SK-N-SH (cell line): ENCODE measurements at regions not wholly inside any gene's neighbourhood (a gene's known extent, or its start where the extent isn't known, plus 50 kb on each side); places are given as distances from the start of the nearest gene placed in this dataset.

Experiments used
- CTCF ChIA-PET: fragments of 300-600, 350-600 bp; formaldehyde crosslinking; extraction: SDS; loops from one replicate; lab custom pipeline; 2021; lab: Yijun Ruan, JAX
- POLR2A ChIA-PET: fragments of 350-600 bp; sonication (Branson Sonifier 250); formaldehyde crosslinking; extraction: SDS; loops from one replicate; lab custom pipeline; 2020; ENCODE audit warnings: antibody characterized with exemption, inconsistent platforms; lab: Yijun Ruan, JAX
- DNase-seq: peaks from one replicate; pipeline ENCODE4 v3.0.0; 2012
- H2AFZ ChIP-seq: fragments of 200-600 bp; sonication (generic); 2 replicates; pipeline ENCODE4 v1.8.1; 2016; ENCODE audit warnings: antibody characterized with exemption, mild to moderate bottlenecking, low read depth
- H3F3A ChIP-seq: fragments of 200-600 bp; sonication (generic); replicated peaks from 2 replicates; pipeline ENCODE3; 2016; ENCODE audit warnings: antibody characterized with exemption, mild to moderate bottlenecking; ENCODE audit not compliant: insufficient read depth
- H3K27ac ChIP-seq, 2 experiments: fragments of 200-500 bp in 1 of 2; fragments of 200-600 bp in 1 of 2; sonication (Bioruptor generic) in 1 of 2; sonication (generic), shearing (Covaris generic) in 1 of 2; 2 replicates each; pipeline versions ENCODE4 v1.5.1 to v1.6.1; 2014 to 2016; ENCODE audit warnings: low read depth in 2 of 2, inconsistent platforms in 1 of 2, low read length in 1 of 2, mild to moderate bottlenecking in 1 of 2, mixed read lengths in 1 of 2
- H3K27me3 ChIP-seq: fragments of 200-600 bp; sonication (generic), shearing (Covaris generic); 2 replicates; pipeline ENCODE4 v1.6.1; 2016; ENCODE audit warnings: mixed run types; ENCODE audit not compliant: insufficient read depth
- H3K36me3 ChIP-seq, 2 experiments: fragments of 200-500 bp in 1 of 2; fragments of 200-600 bp in 1 of 2; sonication (Bioruptor generic) in 1 of 2; sonication (generic) in 1 of 2; replicated peaks in 1 of 2; 2 replicates each; pipeline versions ENCODE3 to v1.5.1; 2014 to 2016; ENCODE audit warnings: low read length in 1 of 2, mild to moderate bottlenecking in 1 of 2; ENCODE audit not compliant: insufficient read depth in 2 of 2, control insufficient read depth in 1 of 2
- H3K4me1 ChIP-seq, 2 experiments: fragments of 200-500 bp in 1 of 2; fragments of 200-600 bp in 1 of 2; sonication (Bioruptor generic) in 1 of 2; sonication (generic), shearing (Covaris generic) in 1 of 2; 2 replicates each; pipeline versions ENCODE4 v1.5.1 to v1.6.1; 2014 to 2016; ENCODE audit warnings: low read depth in 1 of 2, low read length in 1 of 2, mixed run types in 1 of 2; ENCODE audit not compliant: insufficient read depth in 2 of 2, control insufficient read depth in 1 of 2
- H3K4me2 ChIP-seq: fragments of 200-600 bp; sonication (generic), shearing (Covaris generic); 2 replicates; pipeline ENCODE4 v1.6.1; 2017; ENCODE audit warnings: mixed run types
- H3K4me3 ChIP-seq, 2 experiments: fragments of 200-500 bp in 1 of 2; fragments of 200-600 bp in 1 of 2; sonication (Bioruptor generic) in 1 of 2; sonication (generic), shearing (Covaris generic) in 1 of 2; 2 replicates each; pipeline versions ENCODE4 v1.5.1 to v1.8.1; 2014 to 2016; ENCODE audit warnings: low read depth in 2 of 2, inconsistent platforms in 1 of 2, low read length in 1 of 2, mild to moderate bottlenecking in 1 of 2, mixed read lengths in 1 of 2, moderate library complexity in 1 of 2
- H3K79me2 ChIP-seq: fragments of 200-600 bp; sonication (generic); 2 replicates; pipeline ENCODE4 v1.8.1; 2017; ENCODE audit warnings: mild to moderate bottlenecking; ENCODE audit not compliant: insufficient read depth
- H3K9ac ChIP-seq: fragments of 200-600 bp; sonication (generic); 2 replicates; pipeline ENCODE4 v1.6.1; 2017; ENCODE audit warnings: mixed run types
- H3K9me2 ChIP-seq: fragments of 200-600 bp; sonication (generic); 2 replicates; pipeline ENCODE4 v1.6.1; 2017; ENCODE audit warnings: mixed run types
- H3K9me3 ChIP-seq: fragments of 200-600 bp; sonication (generic); 2 replicates; pipeline ENCODE4 v1.6.1; 2017; ENCODE audit warnings: mixed run types, mild to moderate bottlenecking, moderate library complexity
- H4K20me1 ChIP-seq: fragments of 200-600 bp; sonication (generic); 2 replicates; pipeline ENCODE4 v1.6.1; 2017; ENCODE audit warnings: mild to moderate bottlenecking, mixed run types; ENCODE audit not compliant: insufficient read depth
- ELF1 ChIP-seq: IDR thresholded peaks from 2 replicates; pipeline ENCODE4 v1.4.0; 2012
- FOXJ3 ChIP-seq: sonication (generic); formaldehyde crosslinking; IDR thresholded peaks from 2 replicates; pipeline ENCODE4 v1.5.1; 2020; ENCODE audit warnings: mild to moderate bottlenecking, missing genetic modification reagents
- GABPA ChIP-seq: IDR thresholded peaks from 2 replicates; pipeline ENCODE4 v1.4.0; 2012; ENCODE audit warnings: low read depth, mild to moderate bottlenecking
- MEF2A ChIP-seq: IDR thresholded peaks from 2 replicates; pipeline ENCODE4 v1.4.0; 2012; ENCODE audit warnings: low read depth, borderline replicate concordance
- RCOR1 ChIP-seq: fragments of 150-350 bp; IDR thresholded peaks from 2 replicates; pipeline ENCODE4 v1.6.1; 2017; ENCODE audit warnings: antibody characterized with exemption, low read length
- RFX5 ChIP-seq: IDR thresholded peaks from 2 replicates; pipeline ENCODE4 v1.6.1; 2012; ENCODE audit warnings: mild to moderate bottlenecking, improper control_type of control experiment, low read length
- RXRA ChIP-seq: IDR thresholded peaks from 2 replicates; pipeline ENCODE4 v1.4.0; 2012; ENCODE audit warnings: low read depth, mild to moderate bottlenecking, borderline replicate concordance
- TCF12 ChIP-seq: IDR thresholded peaks from 2 replicates; pipeline ENCODE4 v1.4.0; 2012
- YY1 ChIP-seq: IDR thresholded peaks from 2 replicates; pipeline ENCODE4 v1.4.0; 2012; ENCODE audit warnings: low read depth, mild to moderate bottlenecking
- WGBS: methylation state at CpG from one replicate; pipeline ENCODE4 v1.1.6; 2017; ENCODE audit warnings: low lambda C conversion rate; 5-methylcytosine and 5-hydroxymethylcytosine counted together
- TF ChIP-seq, protein P1 (sequence below): IDR thresholded peaks from 2 replicates; pipeline ENCODE4; 2012
- TF ChIP-seq, protein P2 (sequence below): IDR thresholded peaks from 2 replicates; pipeline ENCODE4 v1.4.0; 2012; ENCODE audit warnings: low read depth, borderline replicate concordance
- TF ChIP-seq, protein P3 (sequence below): IDR thresholded peaks from 2 replicates; pipeline ENCODE4 v1.6.1; 2012; ENCODE audit warnings: mild to moderate bottlenecking, low read depth, low read length, moderate library complexity
- TF ChIP-seq, protein P4 (sequence below): fragments of 150-350 bp; IDR thresholded peaks from 2 replicates; pipeline ENCODE4 v1.6.1; 2017; ENCODE audit warnings: antibody characterized with exemption, low read length, low read depth, borderline replicate concordance
- TF ChIP-seq, protein P5 (sequence below): fragments of 150-350 bp; IDR thresholded peaks from 2 replicates; pipeline ENCODE4 v1.6.1; 2016; ENCODE audit warnings: mild to moderate bottlenecking, low read depth, low read length

DNA sequence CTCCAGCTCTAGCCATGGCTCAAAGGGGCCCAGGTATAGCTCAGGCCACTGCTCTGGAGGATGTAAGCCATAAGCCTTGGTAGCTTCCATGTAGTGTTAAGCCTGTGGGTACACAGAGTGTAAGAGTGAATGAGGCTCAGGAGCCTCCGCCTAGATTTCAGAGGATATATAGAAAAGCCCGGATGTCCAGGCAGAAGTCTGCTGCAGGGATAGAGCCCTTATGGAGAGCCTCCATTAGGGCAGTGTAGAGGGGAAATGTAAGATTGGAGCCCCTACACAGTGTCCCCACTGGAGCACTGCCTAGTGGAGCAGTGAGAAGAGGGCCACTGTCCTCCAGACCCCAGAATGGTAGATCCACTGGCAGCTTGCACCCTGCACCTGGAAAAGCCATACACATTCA is 240.8 kb upstream of the KLF14 start:
- WGBS: 97% methylated on average over 2 of the region's 2 CpGs
- TF ChIP-seq GABPA: no peak
- TF ChIP-seq YY1: no peak
- TF ChIP-seq, protein P1, sequence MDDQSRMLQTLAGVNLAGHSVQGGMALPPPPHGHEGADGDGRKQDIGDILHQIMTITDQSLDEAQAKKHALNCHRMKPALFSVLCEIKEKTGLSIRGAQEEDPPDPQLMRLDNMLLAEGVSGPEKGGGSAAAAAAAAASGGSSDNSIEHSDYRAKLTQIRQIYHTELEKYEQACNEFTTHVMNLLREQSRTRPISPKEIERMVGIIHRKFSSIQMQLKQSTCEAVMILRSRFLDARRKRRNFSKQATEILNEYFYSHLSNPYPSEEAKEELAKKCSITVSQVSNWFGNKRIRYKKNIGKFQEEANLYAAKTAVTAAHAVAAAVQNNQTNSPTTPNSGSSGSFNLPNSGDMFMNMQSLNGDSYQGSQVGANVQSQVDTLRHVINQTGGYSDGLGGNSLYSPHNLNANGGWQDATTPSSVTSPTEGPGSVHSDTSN: no peak
- no peak for TF ChIP-seq MEF2A
- TF ChIP-seq, protein P2, sequence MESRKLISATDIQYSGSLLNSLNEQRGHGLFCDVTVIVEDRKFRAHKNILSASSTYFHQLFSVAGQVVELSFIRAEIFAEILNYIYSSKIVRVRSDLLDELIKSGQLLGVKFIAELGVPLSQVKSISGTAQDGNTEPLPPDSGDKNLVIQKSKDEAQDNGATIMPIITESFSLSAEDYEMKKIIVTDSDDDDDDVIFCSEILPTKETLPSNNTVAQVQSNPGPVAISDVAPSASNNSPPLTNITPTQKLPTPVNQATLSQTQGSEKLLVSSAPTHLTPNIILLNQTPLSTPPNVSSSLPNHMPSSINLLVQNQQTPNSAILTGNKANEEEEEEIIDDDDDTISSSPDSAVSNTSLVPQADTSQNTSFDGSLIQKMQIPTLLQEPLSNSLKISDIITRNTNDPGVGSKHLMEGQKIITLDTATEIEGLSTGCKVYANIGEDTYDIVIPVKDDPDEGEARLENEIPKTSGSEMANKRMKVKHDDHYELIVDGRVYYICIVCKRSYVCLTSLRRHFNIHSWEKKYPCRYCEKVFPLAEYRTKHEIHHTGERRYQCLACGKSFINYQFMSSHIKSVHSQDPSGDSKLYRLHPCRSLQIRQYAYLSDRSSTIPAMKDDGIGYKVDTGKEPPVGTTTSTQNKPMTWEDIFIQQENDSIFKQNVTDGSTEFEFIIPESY: no peak
- no peak for TF ChIP-seq FOXJ3 (CRISPR knock-in tag)
- TF ChIP-seq RFX5: no peak
- TF ChIP-seq TCF12: no peak
- no peak for TF ChIP-seq RCOR1
- TF ChIP-seq, protein P3, sequence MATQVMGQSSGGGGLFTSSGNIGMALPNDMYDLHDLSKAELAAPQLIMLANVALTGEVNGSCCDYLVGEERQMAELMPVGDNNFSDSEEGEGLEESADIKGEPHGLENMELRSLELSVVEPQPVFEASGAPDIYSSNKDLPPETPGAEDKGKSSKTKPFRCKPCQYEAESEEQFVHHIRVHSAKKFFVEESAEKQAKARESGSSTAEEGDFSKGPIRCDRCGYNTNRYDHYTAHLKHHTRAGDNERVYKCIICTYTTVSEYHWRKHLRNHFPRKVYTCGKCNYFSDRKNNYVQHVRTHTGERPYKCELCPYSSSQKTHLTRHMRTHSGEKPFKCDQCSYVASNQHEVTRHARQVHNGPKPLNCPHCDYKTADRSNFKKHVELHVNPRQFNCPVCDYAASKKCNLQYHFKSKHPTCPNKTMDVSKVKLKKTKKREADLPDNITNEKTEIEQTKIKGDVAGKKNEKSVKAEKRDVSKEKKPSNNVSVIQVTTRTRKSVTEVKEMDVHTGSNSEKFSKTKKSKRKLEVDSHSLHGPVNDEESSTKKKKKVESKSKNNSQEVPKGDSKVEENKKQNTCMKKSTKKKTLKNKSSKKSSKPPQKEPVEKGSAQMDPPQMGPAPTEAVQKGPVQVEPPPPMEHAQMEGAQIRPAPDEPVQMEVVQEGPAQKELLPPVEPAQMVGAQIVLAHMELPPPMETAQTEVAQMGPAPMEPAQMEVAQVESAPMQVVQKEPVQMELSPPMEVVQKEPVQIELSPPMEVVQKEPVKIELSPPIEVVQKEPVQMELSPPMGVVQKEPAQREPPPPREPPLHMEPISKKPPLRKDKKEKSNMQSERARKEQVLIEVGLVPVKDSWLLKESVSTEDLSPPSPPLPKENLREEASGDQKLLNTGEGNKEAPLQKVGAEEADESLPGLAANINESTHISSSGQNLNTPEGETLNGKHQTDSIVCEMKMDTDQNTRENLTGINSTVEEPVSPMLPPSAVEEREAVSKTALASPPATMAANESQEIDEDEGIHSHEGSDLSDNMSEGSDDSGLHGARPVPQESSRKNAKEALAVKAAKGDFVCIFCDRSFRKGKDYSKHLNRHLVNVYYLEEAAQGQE: no peak
- TF ChIP-seq, protein P4, sequence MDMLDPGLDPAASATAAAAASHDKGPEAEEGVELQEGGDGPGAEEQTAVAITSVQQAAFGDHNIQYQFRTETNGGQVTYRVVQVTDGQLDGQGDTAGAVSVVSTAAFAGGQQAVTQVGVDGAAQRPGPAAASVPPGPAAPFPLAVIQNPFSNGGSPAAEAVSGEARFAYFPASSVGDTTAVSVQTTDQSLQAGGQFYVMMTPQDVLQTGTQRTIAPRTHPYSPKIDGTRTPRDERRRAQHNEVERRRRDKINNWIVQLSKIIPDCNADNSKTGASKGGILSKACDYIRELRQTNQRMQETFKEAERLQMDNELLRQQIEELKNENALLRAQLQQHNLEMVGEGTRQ: no peak
- TF ChIP-seq, protein P5, sequence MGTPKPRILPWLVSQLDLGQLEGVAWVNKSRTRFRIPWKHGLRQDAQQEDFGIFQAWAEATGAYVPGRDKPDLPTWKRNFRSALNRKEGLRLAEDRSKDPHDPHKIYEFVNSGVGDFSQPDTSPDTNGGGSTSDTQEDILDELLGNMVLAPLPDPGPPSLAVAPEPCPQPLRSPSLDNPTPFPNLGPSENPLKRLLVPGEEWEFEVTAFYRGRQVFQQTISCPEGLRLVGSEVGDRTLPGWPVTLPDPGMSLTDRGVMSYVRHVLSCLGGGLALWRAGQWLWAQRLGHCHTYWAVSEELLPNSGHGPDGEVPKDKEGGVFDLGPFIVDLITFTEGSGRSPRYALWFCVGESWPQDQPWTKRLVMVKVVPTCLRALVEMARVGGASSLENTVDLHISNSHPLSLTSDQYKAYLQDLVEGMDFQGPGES: no peak
- no peak for TF ChIP-seq RXRA
- no peak for TF ChIP-seq ELF1
- TF ChIP-seq, all 33 proteins: peak for 0
- Histone ChIP-seq H3K4me1 (peaks cover 0 to 23% of the 10 kb centered on the region in 2 experiments; a peak in 2 of 4 replicates), H3K9me2 (no peaks in the 10 kb centered on the region), H3K9me3 (no peaks in the 10 kb centered on the region), H3K27me3 (no peaks in the 10 kb centered on the region), H3K4me3 (no peak overlapping the region), H4K20me1 (no peaks in the 10 kb centered on the region), H2AFZ (no peak overlapping the region), H3F3A (peaks cover 12% of the 10 kb centered on the region), H3K36me3 (peaks cover 0 to 35% of the 10 kb centered on the region in 2 experiments), H3K4me2 (no peak overlapping the region), H3K9ac (no peak overlapping the region), H3K79me2 (peaks cover 12% of the 10 kb centered on the region; the same call in 1 of the 2 replicates), H3K27ac (no peak overlapping the region)
- no peak for DNase-seq
- ChIA-PET POLR2A (no interaction called here), CTCF (interaction anchor here (0.8 to 7.1 kb wide), 3 partner anchors 66 to 91 kb away, joined by 3 to 39 read pairs (median 6); no protein-coding TSS in a partner anchor)
